ENCODE measurements at regions not wholly inside any gene's neighbourhood (a gene's known extent, or its start where the extent isn't known, plus 50 kb on each side); places are given as distances from the start of the nearest gene placed in this dataset.

DNA sequence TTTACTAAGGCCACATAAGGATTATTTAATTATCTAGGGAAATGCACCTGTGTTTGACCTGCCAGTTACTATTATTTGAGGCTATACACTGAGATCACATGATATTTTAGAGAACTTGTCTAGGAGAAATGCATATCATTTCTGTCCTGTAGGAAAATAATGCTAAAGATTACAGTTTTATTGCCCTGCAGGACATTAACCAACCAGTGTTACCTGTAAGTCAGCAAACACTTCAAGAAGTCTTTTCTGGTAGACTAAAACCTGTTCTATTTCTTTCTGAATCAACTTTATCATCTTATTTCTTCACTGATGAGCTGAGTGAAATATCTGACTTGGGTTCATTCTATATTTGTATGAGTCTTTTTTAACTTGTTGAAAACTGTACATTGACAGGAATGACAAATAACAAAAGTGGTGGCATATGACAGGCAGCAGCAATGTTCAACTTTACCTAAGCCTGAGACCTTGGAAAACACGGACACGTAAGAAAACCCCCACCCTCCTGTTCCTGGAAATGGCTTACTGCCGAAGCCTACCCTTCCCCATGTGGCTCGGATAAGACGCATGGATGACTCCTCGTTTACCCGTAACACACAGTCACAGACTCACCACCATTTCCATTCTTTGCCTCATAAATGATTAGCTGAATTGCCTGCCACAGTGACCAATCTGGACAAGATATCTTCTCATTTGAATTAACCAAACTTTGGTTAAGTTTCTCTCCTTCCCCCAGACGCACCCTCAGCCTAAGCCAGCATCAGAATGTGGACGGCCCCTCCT is 118.0 kb upstream of the CD93 start:
- DNase-seq = no peak

DNA sequence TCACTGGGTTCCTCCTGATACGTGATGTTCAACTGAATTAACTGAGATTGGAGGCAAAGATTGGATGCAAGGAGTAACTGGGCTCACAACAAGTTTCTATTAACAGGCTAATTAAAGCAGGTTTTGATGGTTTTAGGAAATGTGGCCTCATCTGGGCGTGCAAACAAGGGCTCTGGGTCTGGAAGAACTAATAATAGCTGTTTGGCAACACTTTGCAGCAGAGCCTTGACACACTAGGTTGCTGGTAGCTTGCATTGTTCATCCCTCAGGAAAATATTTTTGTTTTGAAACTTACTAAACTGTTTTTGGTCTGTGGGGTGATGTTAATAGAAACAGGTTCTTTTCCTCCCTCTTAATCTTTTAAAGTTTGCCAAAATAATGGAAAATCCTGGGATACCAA is 117.2 kb upstream of the CD93 start:
- DNase-seq = no peak

DNA sequence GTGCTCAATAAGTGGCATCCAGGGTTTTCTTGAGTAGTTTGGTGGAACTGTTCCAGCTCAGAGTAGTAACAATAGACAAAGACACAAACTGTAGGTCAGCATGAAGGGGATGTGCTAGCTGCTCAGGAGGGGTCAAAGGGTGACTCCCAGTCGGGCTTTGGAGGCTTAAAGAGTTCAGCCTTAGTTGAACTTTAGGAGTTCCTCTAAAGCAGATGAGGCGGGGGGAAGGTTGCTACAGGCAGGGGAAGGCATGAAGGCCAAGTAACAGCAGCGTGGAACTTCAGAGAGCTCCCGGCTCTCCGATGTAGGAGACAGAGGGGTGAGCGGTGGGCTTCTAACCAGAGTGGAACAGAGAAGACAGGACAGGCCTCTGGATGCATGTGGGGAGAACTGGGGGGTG is 115.5 kb upstream of the CD93 start:
- no peak for DNase-seq

DNA sequence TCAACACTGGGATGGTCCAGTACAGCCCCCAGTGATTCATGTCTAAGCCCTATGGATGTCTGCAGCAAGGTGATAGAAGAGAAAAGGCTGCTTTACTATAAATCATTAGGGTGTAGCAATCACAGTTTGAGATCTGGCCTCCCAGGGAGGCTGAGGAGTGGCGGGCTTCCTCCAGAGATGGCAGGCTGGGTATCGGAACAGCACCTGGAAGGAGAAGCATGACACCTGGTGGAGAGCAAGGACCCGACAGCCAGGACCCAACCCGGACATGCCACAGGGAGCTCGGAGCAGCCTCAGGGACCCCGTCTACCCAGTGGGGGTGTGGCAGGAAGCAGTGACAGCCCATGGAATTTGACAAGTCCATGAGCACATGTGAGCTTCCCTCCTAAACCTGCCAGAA is 114.8 kb upstream of the CD93 start:
- DNase-seq = no peak

- no peak for DNase-seq
These were observed 114.3 kb upstream of the CD93 start for GRCh38 chr20:23200413-23200812.

DNA sequence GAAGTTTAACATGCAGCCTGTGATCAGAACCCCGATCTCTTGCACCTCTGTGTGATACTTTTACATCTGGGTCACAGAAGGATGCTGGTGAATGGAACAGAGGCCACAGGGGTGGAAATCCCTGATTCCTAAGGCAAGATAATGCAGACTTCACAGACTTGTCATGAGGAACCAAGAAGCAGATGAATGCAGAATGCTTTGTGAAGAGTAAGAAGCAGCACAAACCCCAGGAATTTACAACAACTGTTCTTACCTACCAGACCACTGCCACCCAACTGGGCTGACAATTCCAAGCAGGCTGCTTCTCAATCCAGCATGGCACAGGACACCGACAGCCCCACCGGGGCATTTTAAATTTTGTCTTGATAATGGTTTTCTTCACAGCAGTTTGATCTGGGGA is 113.2 kb upstream of the CD93 start:
- DNase-seq = no peak

- no peak for DNase-seq
These were observed 112.7 kb upstream of the CD93 start for GRCh38 chr20:23198815-23199214.

- DNase-seq = no peak
These were observed 111.7 kb upstream of the CD93 start for GRCh38 chr20:23197836-23198235.

- no peak for DNase-seq
These were observed 109.5 kb upstream of the CD93 start for GRCh38 chr20:23195636-23196035.

DNA sequence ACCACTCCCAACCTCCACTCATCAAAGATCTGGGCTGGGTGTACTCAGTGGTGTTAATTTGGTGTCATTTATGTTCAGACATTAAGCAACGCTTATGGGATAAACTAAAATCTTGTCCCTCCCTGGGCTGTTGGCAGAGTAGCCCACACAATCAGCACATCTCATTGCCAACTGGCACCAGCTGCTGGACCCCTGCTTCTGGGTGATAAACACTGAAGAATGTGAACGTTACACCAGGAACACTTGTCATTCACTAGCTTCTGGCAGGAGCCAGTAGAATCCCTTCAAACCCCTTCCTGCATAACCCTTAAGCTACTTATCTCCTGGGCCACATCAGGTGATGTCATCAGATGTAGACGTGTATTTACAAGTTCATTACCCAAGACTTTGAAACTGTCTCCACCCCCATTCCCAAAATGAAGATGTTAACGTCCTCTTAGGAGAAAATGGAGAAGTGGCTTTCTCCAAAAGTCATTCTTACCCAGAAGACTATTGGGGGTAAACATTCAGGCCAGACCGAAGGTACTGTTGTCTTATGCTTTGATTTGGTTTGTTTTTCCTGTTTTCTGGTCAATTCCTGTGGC is 107.8 kb upstream of the CD93 start:
- no peak for DNase-seq

DNA sequence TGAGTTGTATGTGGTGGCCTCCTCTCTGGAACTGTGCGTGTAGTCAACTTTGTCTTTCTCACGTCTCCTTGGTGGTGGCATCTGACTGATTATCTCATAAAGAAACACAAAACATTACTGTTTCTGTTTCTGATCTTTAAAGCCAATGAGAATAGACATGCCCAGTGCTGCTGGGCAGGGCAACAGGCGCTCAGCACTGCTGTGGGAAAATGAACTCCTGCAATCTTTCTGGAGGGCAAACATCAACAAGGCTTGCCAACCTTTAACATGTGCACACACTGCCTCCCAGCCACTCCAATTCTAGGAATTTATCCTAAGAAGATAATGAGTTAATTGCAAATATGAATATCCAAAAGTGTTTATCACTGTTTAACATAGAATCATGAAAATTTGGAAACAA is 106.3 kb upstream of the CD93 start:
- no peak for DNase-seq

DNA sequence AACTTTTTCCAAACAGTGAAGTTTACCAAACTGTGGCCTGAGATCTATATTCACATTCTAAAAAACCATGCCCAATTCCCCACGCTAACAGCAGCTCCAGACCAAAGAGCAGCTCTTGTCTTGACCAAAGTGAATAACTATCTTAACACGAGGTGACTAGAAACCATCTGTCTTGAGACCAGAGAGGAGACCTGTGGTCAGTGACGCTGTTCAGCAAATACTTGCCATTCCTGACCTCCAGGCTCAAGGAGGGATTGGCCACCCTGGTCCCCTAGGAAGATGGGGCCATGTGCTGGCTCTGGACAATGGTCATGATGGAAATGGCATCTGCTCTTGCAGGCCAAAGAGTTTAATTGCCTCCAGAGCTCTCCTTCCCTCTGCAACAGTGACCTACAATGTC is 104.4 kb upstream of the CD93 start:
- DNase-seq = no peak

DNA sequence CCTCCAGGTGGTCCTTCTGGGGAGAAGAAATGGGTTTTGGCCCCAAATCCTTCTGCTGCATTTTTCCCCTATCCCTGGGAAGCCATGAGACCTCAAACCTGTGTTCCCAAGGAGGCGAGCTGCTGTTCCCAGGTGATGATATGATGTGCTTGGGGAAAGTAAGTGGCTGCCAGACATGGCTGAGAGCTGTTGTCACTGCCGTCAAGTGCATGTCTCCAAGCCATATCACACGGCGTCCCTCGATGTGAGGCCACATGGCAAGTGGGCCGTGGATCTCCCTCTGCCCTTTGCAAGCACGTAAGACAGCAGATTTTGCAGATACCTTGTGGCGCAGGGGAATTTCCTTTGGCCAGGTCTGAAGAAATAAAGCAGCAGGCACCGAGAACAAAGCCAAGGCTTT is 103.7 kb upstream of the CD93 start:
- no peak for DNase-seq

DNA sequence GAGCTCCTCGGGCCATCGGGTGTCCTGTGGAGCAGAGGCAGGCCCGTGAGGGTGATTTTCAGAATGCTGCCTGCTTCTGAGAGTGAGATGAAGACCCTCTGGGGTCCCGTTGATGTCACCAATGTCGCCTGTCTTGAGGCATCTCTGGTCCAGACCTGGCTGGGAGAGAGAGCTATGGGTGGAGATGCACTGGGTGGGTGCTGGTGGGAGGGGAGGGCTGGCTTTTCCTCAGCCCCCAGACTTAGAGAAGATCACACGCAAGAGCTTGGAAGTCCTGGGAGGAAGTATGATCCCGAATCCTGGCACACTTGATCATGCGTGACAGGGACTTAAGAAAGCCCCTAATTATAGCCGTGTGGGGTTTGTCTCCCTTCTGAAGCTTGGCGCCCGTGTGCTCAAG is 103.2 kb upstream of the CD93 start:
- DNase-seq = no peak

- DNase-seq = no peak
These were observed 102.4 kb upstream of the CD93 start for GRCh38 chr20:23188377-23189169.

DNA sequence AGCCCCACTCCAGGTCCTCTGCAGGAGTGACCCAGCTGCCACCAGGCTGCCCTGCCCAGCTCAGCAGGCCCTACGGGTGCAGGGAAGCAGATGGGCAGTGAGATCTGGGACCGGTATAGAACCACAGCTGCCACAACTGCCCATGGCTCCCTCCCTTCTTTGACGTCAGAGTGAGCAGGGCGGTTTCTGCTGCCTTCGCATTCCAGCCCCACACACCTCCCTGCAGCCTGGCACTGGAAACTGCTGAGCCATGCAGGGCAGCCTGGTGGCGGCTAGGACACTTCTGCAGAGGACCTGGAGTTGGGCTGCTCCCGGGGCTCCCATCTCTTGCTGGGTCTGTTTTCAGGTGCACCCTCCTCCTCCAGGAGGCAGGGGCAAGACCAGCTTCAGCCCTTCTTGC is 101.6 kb upstream of the CD93 start:
- DNase-seq = no peak

- DNase-seq = no peak
These were observed 100.7 kb upstream of the CD93 start for GRCh38 chr20:23186808-23187207.

GRCh38 chr20:23180451-23180921 is 94.4 kb upstream of the CD93 start:
- no peak for DNase-seq

DNA sequence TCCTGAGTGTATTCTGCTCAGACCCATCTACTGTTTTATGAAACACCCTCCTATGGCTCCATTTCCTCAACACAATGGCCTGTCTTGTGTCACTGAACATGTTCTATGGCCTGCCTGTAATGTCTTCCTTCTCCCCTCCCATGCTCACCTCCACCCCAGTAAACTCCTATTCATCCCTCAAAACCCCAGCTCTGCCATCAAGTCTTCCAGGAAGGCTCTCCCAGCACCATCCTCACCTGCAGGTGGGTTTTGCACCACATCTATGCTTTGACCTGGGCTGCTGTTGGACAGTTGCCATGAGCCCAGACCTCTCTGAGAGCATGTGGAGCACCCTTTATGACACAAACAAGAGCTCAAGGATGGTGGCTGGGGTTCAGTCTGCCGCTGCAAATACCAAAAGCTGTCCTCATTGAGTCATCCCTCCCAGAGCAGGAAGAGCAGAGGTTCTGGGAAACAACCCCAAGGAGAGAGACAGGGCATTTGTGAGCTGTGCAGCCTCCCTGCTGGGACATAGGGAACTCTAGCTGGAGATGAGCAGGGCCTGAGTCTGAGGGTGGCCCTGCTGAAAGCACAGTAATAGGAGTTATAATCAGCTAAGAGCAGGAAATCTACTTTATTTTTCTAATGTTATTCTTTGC is 93.8 kb upstream of the CD93 start:
- no peak for DNase-seq

GRCh38 chr20:23178806-23179205 is 92.7 kb upstream of the CD93 start:
- DNase-seq = no peak

GRCh38 chr20:23174821-23175220 is 88.7 kb upstream of the CD93 start:
- DNase-seq = no peak

DNA sequence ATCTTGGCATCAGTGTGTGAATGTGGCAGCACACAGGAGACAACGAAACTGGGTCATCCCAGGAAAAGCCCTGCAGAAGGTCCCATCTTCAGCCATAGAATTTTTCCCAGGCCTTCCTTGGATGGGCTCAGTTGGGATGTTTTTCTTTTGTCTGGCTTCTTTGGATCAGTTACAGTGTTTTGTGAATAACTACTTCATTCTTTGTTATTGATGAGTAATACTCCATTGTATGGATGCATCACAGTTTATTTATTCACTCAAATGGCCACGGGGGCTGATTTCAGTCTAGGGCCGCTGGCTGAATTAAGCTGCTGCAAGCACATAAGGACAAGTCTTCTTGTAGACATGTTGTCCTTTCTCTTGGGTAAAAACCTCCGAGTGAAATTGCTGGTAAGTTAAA is 81.3 kb upstream of the CD93 start:
- DNase-seq = no peak

DNA sequence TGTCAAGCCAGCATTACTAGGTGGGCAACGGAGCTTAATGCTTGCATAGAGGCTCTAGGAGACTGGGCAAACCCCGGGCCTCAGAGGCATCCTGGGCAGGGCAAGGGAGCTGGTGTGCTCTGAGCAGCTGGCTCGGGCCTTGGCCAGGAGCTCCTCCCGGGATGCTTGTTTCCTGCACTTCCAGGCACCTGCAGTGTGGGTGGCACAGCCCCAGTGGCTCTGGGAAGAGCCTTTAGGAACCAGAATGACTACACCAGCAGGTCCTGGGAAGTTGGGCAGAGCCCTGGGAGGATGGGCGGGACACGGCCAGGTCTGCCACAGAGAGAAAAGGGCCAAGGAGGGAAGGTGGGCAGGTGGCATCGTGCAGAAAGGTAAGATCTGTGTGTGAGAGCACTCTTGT is 80.4 kb upstream of the CD93 start:
- peak; percentile 0 for DNase-seq
